ENCODE measurements at regions not wholly inside any gene's neighbourhood (a gene's known extent, or its start where the extent isn't known, plus 50 kb on each side); places are given as distances from the start of the nearest gene placed in this dataset.

- Histone ChIP-seq H3K9me3 (ENCODE audit: control insufficient read depth in 2 of 3, insufficient read depth in 1 of 3, low read length in 3 of 3) (no peaks in the 10 kb centered on the region), H3K36me3 (ENCODE audit: control insufficient read depth in 2 of 3, insufficient read depth in 3 of 3, low read length in 3 of 3) (no peaks in the 10 kb centered on the region), H3K9ac (ENCODE audit: low read length in 3 of 3) (no peak overlapping the region), H3K27me3 (ENCODE audit: control insufficient read depth, insufficient read depth, low read length) (no peaks in the 10 kb centered on the region), H3K4me3 (ENCODE audit: low read length in 3 of 3) (no peak overlapping the region), H3K4me1 (ENCODE audit: control insufficient read depth in 2 of 3, insufficient read depth in 2 of 3, low read depth in 1 of 3, low read length in 3 of 3) (no peaks in the 10 kb centered on the region), H3K27ac (ENCODE audit: low read depth in 2 of 2, low read length in 2 of 2) (no peak overlapping the region)
- DNase-seq = no peak
- intact Hi-C loops (cut with DNase I) = no loop called here
- no peak for FAIRE-seq
- no peak for TF ChIP-seq CTCF (IDR thresholded peaks at IDR 0.05; ENCODE audit: borderline replicate concordance, extremely low read depth, insufficient read depth)
Measured at GRCh38 chr2:117707874-117708273, 106.6 kb upstream of the DDX18 start.

- no peak for DNase-seq
- FAIRE-seq = no peak
- intact Hi-C loops (cut with DNase I) = no loop called here
Measured at GRCh38 chr2:117712684-117713083, 101.8 kb upstream of the DDX18 start.

GRCh38 chr2:117714110-117714509, 100.4 kb upstream of the DDX18 start:
- no peaks in the 10 kb centered on the region for H3K36me3 ChIP-seq (ENCODE audit: control insufficient read depth in 2 of 3, insufficient read depth in 3 of 3, low read length in 3 of 3)
- no peak overlapping the region for H3K4me3 ChIP-seq (ENCODE audit: low read length in 3 of 3)
- H3K4me1 ChIP-seq (ENCODE audit: control insufficient read depth in 2 of 3, insufficient read depth in 2 of 3, low read depth in 1 of 3, low read length in 3 of 3) = no peaks in the 10 kb centered on the region
- no peaks in the 10 kb centered on the region for H3K27me3 ChIP-seq (ENCODE audit: control insufficient read depth, insufficient read depth, low read length)
- intact Hi-C loops (cut with DNase I) = no loop called here
- no peak for FAIRE-seq
- H3K27ac ChIP-seq (ENCODE audit: low read depth in 2 of 2, low read length in 2 of 2) = no peak overlapping the region
- no peak for TF ChIP-seq CTCF (IDR thresholded peaks at IDR 0.05; ENCODE audit: borderline replicate concordance, extremely low read depth, insufficient read depth)
- no peak overlapping the region for H3K9ac ChIP-seq (ENCODE audit: low read length in 3 of 3)
- DNase-seq = no peak
- H3K9me3 ChIP-seq (ENCODE audit: control insufficient read depth in 2 of 3, insufficient read depth in 1 of 3, low read length in 3 of 3) = no peaks in the 10 kb centered on the region

More at GRCh38 chr2:117712684-117713083, 101.8 kb upstream of the DDX18 start:
- H3K9ac ChIP-seq (ENCODE audit: low read length in 3 of 3) = no peak overlapping the region
- no peak overlapping the region for H3K4me3 ChIP-seq (ENCODE audit: low read length in 3 of 3)
- no peaks in the 10 kb centered on the region for H3K27me3 ChIP-seq (ENCODE audit: control insufficient read depth, insufficient read depth, low read length)
- no peaks in the 10 kb centered on the region for H3K9me3 ChIP-seq (ENCODE audit: control insufficient read depth in 2 of 3, insufficient read depth in 1 of 3, low read length in 3 of 3)
- H3K4me1 ChIP-seq (ENCODE audit: control insufficient read depth in 2 of 3, insufficient read depth in 2 of 3, low read depth in 1 of 3, low read length in 3 of 3) = no peaks in the 10 kb centered on the region
- no peaks in the 10 kb centered on the region for H3K36me3 ChIP-seq (ENCODE audit: control insufficient read depth in 2 of 3, insufficient read depth in 3 of 3, low read length in 3 of 3)
- no peak for TF ChIP-seq CTCF (IDR thresholded peaks at IDR 0.05; ENCODE audit: borderline replicate concordance, extremely low read depth, insufficient read depth)
- no peak overlapping the region for H3K27ac ChIP-seq (ENCODE audit: low read depth in 2 of 2, low read length in 2 of 2)

GRCh38 chr2:117714745-117715417, 99.6 kb upstream of the DDX18 start:
- Histone ChIP-seq H3K36me3 (ENCODE audit: control insufficient read depth in 2 of 3, insufficient read depth in 3 of 3, low read length in 3 of 3) (no peaks in the 10 kb centered on the region), H3K4me1 (ENCODE audit: control insufficient read depth in 2 of 3, insufficient read depth in 2 of 3, low read depth in 1 of 3, low read length in 3 of 3) (no peaks in the 10 kb centered on the region), H3K27me3 (ENCODE audit: control insufficient read depth, insufficient read depth, low read length) (no peaks in the 10 kb centered on the region), H3K9me3 (ENCODE audit: control insufficient read depth in 2 of 3, insufficient read depth in 1 of 3, low read length in 3 of 3) (no peaks in the 10 kb centered on the region), H3K27ac (ENCODE audit: low read depth in 2 of 2, low read length in 2 of 2) (no peak overlapping the region), H3K4me3 (ENCODE audit: low read length in 3 of 3) (no peak overlapping the region), H3K9ac (ENCODE audit: low read length in 3 of 3) (no peak overlapping the region)
- FAIRE-seq (no peak), DNase-seq (no peak)
- no peak for TF ChIP-seq CTCF (IDR thresholded peaks at IDR 0.05; ENCODE audit: borderline replicate concordance, extremely low read depth, insufficient read depth)
- intact Hi-C loops (cut with DNase I) = no loop called here

Data from kidney (tissue), 13 donors.